SK-N-SH (cell line): ENCODE measurements at regions not wholly inside any gene's neighbourhood (a gene's known extent, or its start where the extent isn't known, plus 50 kb on each side); places are given as distances from the start of the nearest gene placed in this dataset.

Experiments
- CTCF ChIA-PET: fragments of 300-600, 350-600 bp; formaldehyde crosslinking; extraction: SDS; loops from one replicate; lab custom pipeline; 2021; lab: Yijun Ruan, JAX
- POLR2A ChIA-PET: fragments of 350-600 bp; sonication (Branson Sonifier 250); formaldehyde crosslinking; extraction: SDS; loops from one replicate; lab custom pipeline; 2020; ENCODE audit warnings: antibody characterized with exemption, inconsistent platforms; lab: Yijun Ruan, JAX
- DNase-seq: peaks from one replicate; pipeline ENCODE4 v3.0.0; 2012
- H2AFZ ChIP-seq: fragments of 200-600 bp; sonication (generic); 2 replicates; pipeline ENCODE4 v1.8.1; 2016; ENCODE audit warnings: antibody characterized with exemption, mild to moderate bottlenecking, low read depth
- H3F3A ChIP-seq: fragments of 200-600 bp; sonication (generic); replicated peaks from 2 replicates; pipeline ENCODE3; 2016; ENCODE audit warnings: antibody characterized with exemption, mild to moderate bottlenecking; ENCODE audit not compliant: insufficient read depth
- H3K27ac ChIP-seq, 2 experiments: fragments of 200-500 bp in 1 of 2; fragments of 200-600 bp in 1 of 2; sonication (Bioruptor generic) in 1 of 2; sonication (generic), shearing (Covaris generic) in 1 of 2; 2 replicates each; pipeline versions ENCODE4 v1.5.1 to v1.6.1; 2014 to 2016; ENCODE audit warnings: low read depth in 2 of 2, inconsistent platforms in 1 of 2, low read length in 1 of 2, mild to moderate bottlenecking in 1 of 2, mixed read lengths in 1 of 2
- H3K27me3 ChIP-seq: fragments of 200-600 bp; sonication (generic), shearing (Covaris generic); 2 replicates; pipeline ENCODE4 v1.6.1; 2016; ENCODE audit warnings: mixed run types; ENCODE audit not compliant: insufficient read depth
- H3K36me3 ChIP-seq, 2 experiments: fragments of 200-500 bp in 1 of 2; fragments of 200-600 bp in 1 of 2; sonication (Bioruptor generic) in 1 of 2; sonication (generic) in 1 of 2; replicated peaks in 1 of 2; 2 replicates each; pipeline versions ENCODE3 to v1.5.1; 2014 to 2016; ENCODE audit warnings: low read length in 1 of 2, mild to moderate bottlenecking in 1 of 2; ENCODE audit not compliant: insufficient read depth in 2 of 2, control insufficient read depth in 1 of 2
- H3K4me1 ChIP-seq, 2 experiments: fragments of 200-500 bp in 1 of 2; fragments of 200-600 bp in 1 of 2; sonication (Bioruptor generic) in 1 of 2; sonication (generic), shearing (Covaris generic) in 1 of 2; 2 replicates each; pipeline versions ENCODE4 v1.5.1 to v1.6.1; 2014 to 2016; ENCODE audit warnings: low read depth in 1 of 2, low read length in 1 of 2, mixed run types in 1 of 2; ENCODE audit not compliant: insufficient read depth in 2 of 2, control insufficient read depth in 1 of 2
- H3K4me2 ChIP-seq: fragments of 200-600 bp; sonication (generic), shearing (Covaris generic); 2 replicates; pipeline ENCODE4 v1.6.1; 2017; ENCODE audit warnings: mixed run types
- H3K4me3 ChIP-seq, 2 experiments: fragments of 200-500 bp in 1 of 2; fragments of 200-600 bp in 1 of 2; sonication (Bioruptor generic) in 1 of 2; sonication (generic), shearing (Covaris generic) in 1 of 2; 2 replicates each; pipeline versions ENCODE4 v1.5.1 to v1.8.1; 2014 to 2016; ENCODE audit warnings: low read depth in 2 of 2, inconsistent platforms in 1 of 2, low read length in 1 of 2, mild to moderate bottlenecking in 1 of 2, mixed read lengths in 1 of 2, moderate library complexity in 1 of 2
- H3K79me2 ChIP-seq: fragments of 200-600 bp; sonication (generic); 2 replicates; pipeline ENCODE4 v1.8.1; 2017; ENCODE audit warnings: mild to moderate bottlenecking; ENCODE audit not compliant: insufficient read depth
- H3K9ac ChIP-seq: fragments of 200-600 bp; sonication (generic); 2 replicates; pipeline ENCODE4 v1.6.1; 2017; ENCODE audit warnings: mixed run types
- H3K9me2 ChIP-seq: fragments of 200-600 bp; sonication (generic); 2 replicates; pipeline ENCODE4 v1.6.1; 2017; ENCODE audit warnings: mixed run types
- H3K9me3 ChIP-seq: fragments of 200-600 bp; sonication (generic); 2 replicates; pipeline ENCODE4 v1.6.1; 2017; ENCODE audit warnings: mixed run types, mild to moderate bottlenecking, moderate library complexity
- H4K20me1 ChIP-seq: fragments of 200-600 bp; sonication (generic); 2 replicates; pipeline ENCODE4 v1.6.1; 2017; ENCODE audit warnings: mild to moderate bottlenecking, mixed run types; ENCODE audit not compliant: insufficient read depth
- CHD2 ChIP-seq: fragments of 150-350 bp; IDR thresholded peaks from 2 replicates; pipeline ENCODE4 v1.6.1; 2018; ENCODE audit warnings: low read length; ENCODE audit not compliant: partially characterized antibody
- CTCF ChIP-seq: fragments of 200-600 bp; sonication (generic); IDR thresholded peaks from 2 replicates; pipeline ENCODE4 v1.6.1; 2017; ENCODE audit warnings: antibody characterized with exemption, mild to moderate bottlenecking, moderate library complexity
- EP300 ChIP-seq, 2 experiments: IDR thresholded peaks; 2 replicates each; pipeline versions ENCODE4 v1.4.0 to v1.6.1; 2012; ENCODE audit warnings: borderline replicate concordance in 1 of 2, low read depth in 1 of 2, low read length in 1 of 2
- FOSL2 ChIP-seq: IDR thresholded peaks from 2 replicates; pipeline ENCODE4 v1.4.0; 2012; ENCODE audit warnings: low read depth, mild to moderate bottlenecking, moderate library complexity, borderline replicate concordance
- FOXM1 ChIP-seq: IDR thresholded peaks from 2 replicates; pipeline ENCODE4 v1.4.0; 2012; ENCODE audit warnings: low read depth, mild to moderate bottlenecking
- GABPA ChIP-seq: IDR thresholded peaks from 2 replicates; pipeline ENCODE4 v1.4.0; 2012; ENCODE audit warnings: low read depth, mild to moderate bottlenecking
- GATA2 ChIP-seq: sonication (generic); formaldehyde crosslinking; IDR thresholded peaks from 2 replicates; pipeline ENCODE4 v1.5.0; 2020; ENCODE audit warnings: mild to moderate bottlenecking, missing genetic modification reagents
- IRF3 ChIP-seq: fragments of 150-350 bp; IDR thresholded peaks from 2 replicates; pipeline ENCODE4 v1.6.1; 2016; ENCODE audit warnings: mild to moderate bottlenecking, low read depth, low read length
- MAX ChIP-seq: IDR thresholded peaks from 2 replicates; pipeline ENCODE4 v1.4.0; 2012; ENCODE audit warnings: low read depth
- MEF2A ChIP-seq: IDR thresholded peaks from 2 replicates; pipeline ENCODE4 v1.4.0; 2012; ENCODE audit warnings: low read depth, borderline replicate concordance
- POLR2AphosphoS5 ChIP-seq: IDR thresholded peaks from 2 replicates; pipeline ENCODE4 v1.6.1; 2012; ENCODE audit warnings: low read depth, low read length
- RAD21 ChIP-seq: IDR thresholded peaks from 2 replicates; pipeline ENCODE4 v1.6.1; 2012; ENCODE audit warnings: mild to moderate bottlenecking, low read length
- REST ChIP-seq: IDR thresholded peaks from 2 replicates; pipeline ENCODE4 v1.6.1; 2012; ENCODE audit warnings: mild to moderate bottlenecking, low read depth, low read length, moderate library complexity
- RFX5 ChIP-seq: IDR thresholded peaks from 2 replicates; pipeline ENCODE4 v1.6.1; 2012; ENCODE audit warnings: mild to moderate bottlenecking, improper control_type of control experiment, low read length
- TAF1 ChIP-seq: IDR thresholded peaks from 2 replicates; pipeline ENCODE4 v1.6.1; 2012; ENCODE audit warnings: low read depth, mild to moderate bottlenecking, low read length, moderate library complexity, borderline replicate concordance
- USF2 ChIP-seq: fragments of 150-350 bp; IDR thresholded peaks from 2 replicates; pipeline ENCODE4 v1.6.1; 2017; ENCODE audit warnings: antibody characterized with exemption, low read length, low read depth, borderline replicate concordance
- YY1 ChIP-seq: IDR thresholded peaks from 2 replicates; pipeline ENCODE4 v1.4.0; 2012; ENCODE audit warnings: low read depth, mild to moderate bottlenecking
- WGBS: methylation state at CpG from one replicate; pipeline ENCODE4 v1.1.6; 2017; ENCODE audit warnings: low lambda C conversion rate; 5-methylcytosine and 5-hydroxymethylcytosine counted together

GRCh38 chr7:81162234-81162633 lies 243.4 kb upstream of the SEMA3C start:
- CTCF ChIA-PET: no interaction called here
- 98% methylated on average over 4 of the region's 4 CpGs for WGBS
- no peaks in the 10 kb centered on the region for H3K79me2 ChIP-seq

GRCh38 chr7:81161451-81162075 lies 242.7 kb upstream of the SEMA3C start:
- 54% methylated on average over 6 of the region's 6 CpGs for WGBS
- Histone ChIP-seq H3F3A (peaks cover 28% of the 10 kb centered on the region), H2AFZ (no peak overlapping the region), H3K79me2 (no peaks in the 10 kb centered on the region), H3K9ac (no peak overlapping the region), H3K9me2 (no peaks in the 10 kb centered on the region), H3K4me1 (peaks cover 0 to 3% of the 10 kb centered on the region in 2 experiments; a peak in 3 of 4 replicates), H3K4me3 (no peak overlapping the region), H3K4me2 (0 out of 2 replicates have a peak overlapping the region, but pooled peaks have one; percentile 11), H4K20me1 (no peaks in the 10 kb centered on the region), H3K9me3 (no peaks in the 10 kb centered on the region), H3K36me3 (no peaks in the 10 kb centered on the region), H3K27ac (peak overlapping the region; percentile 58 to 70; a peak in 3 of 4 replicates), H3K27me3 (no peaks in the 10 kb centered on the region)
- no peak for DNase-seq
- CTCF ChIA-PET: no interaction called here
- POLR2A ChIA-PET: no interaction called here
- TF ChIP-seq MEF2A (peak; percentile 62; the same call in 1 of the 2 replicates), POLR2AphosphoS5 (peak; percentile 85), IRF3 (no peak), RAD21 (no peak), REST (peak; percentile 62)

More at GRCh38 chr7:81162234-81162633, 243.4 kb upstream of the SEMA3C start:
- Histone ChIP-seq H3K9me2 (no peaks in the 10 kb centered on the region), H4K20me1 (no peaks in the 10 kb centered on the region), H2AFZ (no peak overlapping the region), H3K36me3 (no peaks in the 10 kb centered on the region), H3F3A (peaks cover 28% of the 10 kb centered on the region), H3K4me2 (no peak overlapping the region), H3K27ac (peak overlapping the region in 1 of 2 experiments; percentile 70; a peak in 1 of 4 replicates), H3K9me3 (no peaks in the 10 kb centered on the region), H3K4me1 (peaks cover 0 to 3% of the 10 kb centered on the region in 2 experiments; a peak in 3 of 4 replicates), H3K9ac (no peak overlapping the region), H3K27me3 (no peaks in the 10 kb centered on the region), H3K4me3 (no peak overlapping the region)
- POLR2A ChIA-PET: no interaction called here
- TF ChIP-seq GATA2 (CRISPR knock-in tag): no peak
- no peak for TF ChIP-seq GABPA
- no peak for TF ChIP-seq MAX
- no peak for TF ChIP-seq EP300 (IDR thresholded peaks at IDR 0.05; ENCODE audit: borderline replicate concordance in 1 of 2, low read depth in 1 of 2, low read length in 1 of 2)
- TF ChIP-seq YY1: no peak
- TF ChIP-seq RFX5: no peak
- no peak for TF ChIP-seq CHD2
- TF ChIP-seq FOXM1: no peak
- no peak for TF ChIP-seq FOSL2
- no peak for TF ChIP-seq TAF1
- TF ChIP-seq POLR2AphosphoS5: no peak
- no peak for TF ChIP-seq CTCF
- no peak for TF ChIP-seq MEF2A
- TF ChIP-seq USF2: no peak
- DNase-seq: no peak
